H1 (cell line): ENCODE measurements at regions not wholly inside any gene's neighbourhood (a gene's known extent, or its start where the extent isn't known, plus 50 kb on each side); places are given as distances from the start of the nearest gene placed in this dataset.

Experiments
- CTCF ChIA-PET: fragments of 300-600 bp; sonication (Branson Sonifier 250); formaldehyde crosslinking; loops from one replicate; lab custom pipeline; 2021; ENCODE audit not compliant: partially characterized antibody; lab: Charles Lee
- POLR2A ChIA-PET: fragments of 300-600 bp; sonication (Branson Sonifier 250); formaldehyde crosslinking; loops from one replicate; lab custom pipeline; 2021; ENCODE audit warnings: inconsistent platforms; ENCODE audit not compliant: partially characterized antibody; lab: Charles Lee
- DNase-seq, 2 experiments: peaks; one replicate each; pipeline versions ENCODE4 v3.0.0 to v3.0.0-alpha.2; 2010 to 2022; ENCODE audit warnings: low spot score in 2 of 2, low read depth in 1 of 2, mixed read lengths in 1 of 2
- FAIRE-seq: peaks from 2 replicates; lab custom pipeline; 2011; peaks lifted over from hg19 to GRCh38; lab: Jason Lieb, UNC
- H2AFZ ChIP-seq: 2 replicates; pipeline ENCODE4 v1.8.1; 2012; ENCODE audit warnings: low read length, inconsistent platforms
- H2AK5ac ChIP-seq: 2 replicates; pipeline ENCODE4 v1.6.1; 2013; ENCODE audit warnings: low read depth, low read length
- H2BK120ac ChIP-seq: replicated peaks from 2 replicates; pipeline ENCODE3; 2013; ENCODE audit warnings: low read depth, low read length, inconsistent platforms
- H2BK12ac ChIP-seq: 2 replicates; pipeline ENCODE4 v1.6.1; 2013; ENCODE audit warnings: low read depth, low read length
- H2BK15ac ChIP-seq: 2 replicates; pipeline ENCODE4 v1.6.1; 2013; ENCODE audit warnings: low read length
- H2BK20ac ChIP-seq: 2 replicates; pipeline ENCODE4 v1.6.1; 2013; ENCODE audit warnings: low read length
- H2BK5ac ChIP-seq: 2 replicates; pipeline ENCODE4 v1.6.1; 2013; ENCODE audit warnings: low read depth, low read length
- H3K14ac ChIP-seq: 2 replicates; pipeline ENCODE4 v1.6.1; 2013; ENCODE audit warnings: inconsistent platforms; ENCODE audit not compliant: insufficient read length
- H3K18ac ChIP-seq: 2 replicates; pipeline ENCODE4 v1.6.1; 2013; ENCODE audit warnings: low read length; ENCODE audit errors: extremely low read depth
- H3K23ac ChIP-seq: 2 replicates; pipeline ENCODE4 v1.6.1; 2013; ENCODE audit warnings: inconsistent platforms; ENCODE audit not compliant: insufficient read length
- H3K23me2 ChIP-seq: 2 replicates; pipeline ENCODE4 v1.6.1; 2013; ENCODE audit warnings: low read depth, low read length
- H3K27ac ChIP-seq: 2 replicates; pipeline ENCODE4 v1.6.1; 2011; ENCODE audit warnings: low read depth, low read length, inconsistent platforms
- H3K27me3 ChIP-seq, 4 experiments: replicated peaks in 1 of 4; 1 replicate in 1 of 4; 2 replicates in 3 of 4; pipeline versions ENCODE4 v1.6.1 to v1.8.1; 2011 to 2013; ENCODE audit warnings: low read length in 3 of 4, mild to moderate bottlenecking in 3 of 4, inconsistent platforms in 2 of 4, mixed read lengths in 2 of 4, moderate library complexity in 1 of 4; ENCODE audit not compliant: control insufficient read depth in 3 of 4, insufficient read depth in 3 of 4; ENCODE audit errors: extremely low read depth in 1 of 4
- H3K36me3 ChIP-seq, 4 experiments: 2 replicates each; pipeline versions ENCODE4 v1.6.1 to v1.8.1; 2011 to 2013; ENCODE audit warnings: mild to moderate bottlenecking in 4 of 4, low read length in 3 of 4, moderate library complexity in 2 of 4, control low read depth in 1 of 4, inconsistent platforms in 1 of 4; ENCODE audit not compliant: insufficient read depth in 4 of 4, control insufficient read depth in 2 of 4
- H3K4ac ChIP-seq: replicated peaks from 2 replicates; pipeline ENCODE3; 2013; ENCODE audit warnings: low read length, low read depth, mixed read lengths, inconsistent platforms; ENCODE audit not compliant: insufficient read length
- H3K4me1 ChIP-seq, 4 experiments: replicated peaks in 1 of 4; 1 replicate in 1 of 4; 2 replicates in 3 of 4; pipeline versions ENCODE4 v1.6.1 to v1.8.1; 2011 to 2013; ENCODE audit warnings: low read length in 3 of 4, inconsistent platforms in 2 of 4, mixed read lengths in 1 of 4; ENCODE audit not compliant: insufficient read depth in 4 of 4, control insufficient read depth in 3 of 4
- H3K4me2 ChIP-seq, 2 experiments: 2 replicates each; pipeline versions ENCODE4 v1.6.1 to v1.8.1; 2011 to 2013; ENCODE audit warnings: low read depth in 2 of 2, low read length in 2 of 2, control low read depth in 1 of 2, inconsistent platforms in 1 of 2, mild to moderate bottlenecking in 1 of 2; ENCODE audit not compliant: insufficient read depth in 1 of 2
- H3K4me3 ChIP-seq, 4 experiments: fragments of 200-600, 300-600 bp in 1 of 4; sonication (generic), shearing (Covaris generic), sonication (Bioruptor Twin) in 1 of 4; 2 replicates each; pipeline versions ENCODE4 v1.5.1 to v1.8.1; 2011 to 2016; ENCODE audit warnings: low read length in 4 of 4, low read depth in 3 of 4, control low read depth in 2 of 4, inconsistent platforms in 2 of 4, mild to moderate bottlenecking in 2 of 4, mixed read lengths in 1 of 4, moderate library complexity in 1 of 4; ENCODE audit not compliant: insufficient read depth in 2 of 4; ENCODE audit errors: extremely low read depth in 1 of 4
- H3K56ac ChIP-seq: replicated peaks from 2 replicates; pipeline ENCODE3; 2013; ENCODE audit warnings: low read depth, mild to moderate bottlenecking, mixed read lengths, low read length, inconsistent platforms; ENCODE audit not compliant: insufficient read length
- H3K79me1 ChIP-seq: 2 replicates; pipeline ENCODE4 v1.6.1; 2013; ENCODE audit warnings: low read depth, low read length, control low read depth
- H3K79me2 ChIP-seq, 2 experiments: 2 replicates each; pipeline versions ENCODE4 v1.6.1 to v1.8.1; 2012 to 2013; ENCODE audit warnings: low read length in 2 of 2, mild to moderate bottlenecking in 2 of 2, inconsistent platforms in 1 of 2; ENCODE audit not compliant: insufficient read depth in 2 of 2, control insufficient read depth in 1 of 2
- H3K9ac ChIP-seq, 4 experiments: replicated peaks in 1 of 4; 1 replicate in 1 of 4; 2 replicates in 3 of 4; pipeline versions ENCODE4 v1.6.1 to v1.8.1; 2011 to 2013; ENCODE audit warnings: low read depth in 3 of 4, low read length in 3 of 4, control low read depth in 2 of 4, mild to moderate bottlenecking in 2 of 4, moderate library complexity in 2 of 4, inconsistent platforms in 1 of 4; ENCODE audit errors: extremely low read depth in 1 of 4
- H3K9me3 ChIP-seq, 2 experiments: 2 replicates each; pipeline versions ENCODE4 v1.6.1 to v1.8.1; 2012 to 2013; ENCODE audit warnings: mild to moderate bottlenecking in 2 of 2, moderate library complexity in 2 of 2, control low read depth in 1 of 2, inconsistent platforms in 1 of 2, low read depth in 1 of 2, low read length in 1 of 2, mixed read lengths in 1 of 2; ENCODE audit not compliant: insufficient read depth in 2 of 2
- H4K20me1 ChIP-seq, 2 experiments: replicated peaks in 1 of 2; 2 replicates each; pipeline versions ENCODE3 to v1.8.1; 2011 to 2013; ENCODE audit warnings: inconsistent platforms in 2 of 2, low read length in 2 of 2, mild to moderate bottlenecking in 1 of 2; ENCODE audit not compliant: insufficient read depth in 2 of 2, control insufficient read depth in 1 of 2
- H4K5ac ChIP-seq: 2 replicates; pipeline ENCODE4 v1.6.1; 2013; ENCODE audit warnings: low read length, low read depth, mixed read lengths, inconsistent platforms; ENCODE audit not compliant: insufficient read length
- H4K8ac ChIP-seq: 2 replicates; pipeline ENCODE4 v1.8.0; 2013; ENCODE audit warnings: mild to moderate bottlenecking, moderate library complexity, low read length, inconsistent platforms; ENCODE audit not compliant: insufficient read depth; ENCODE audit errors: extremely low read depth
- H4K91ac ChIP-seq: replicated peaks from 2 replicates; pipeline ENCODE3; 2013; ENCODE audit warnings: low read length, mixed read lengths, inconsistent platforms; ENCODE audit not compliant: insufficient read length
- CBX8 ChIP-seq: fragments of 300-800, 300-1000 bp; sonication (generic); IDR thresholded peaks from 2 replicates; pipeline ENCODE4 v1.7.1; 2016; ENCODE audit warnings: low read depth, low read length, borderline replicate concordance
- EGR1 ChIP-seq: IDR thresholded peaks from 2 replicates; pipeline ENCODE4 v1.6.1; 2011; ENCODE audit warnings: low read depth, low read length, borderline replicate concordance
- HDAC2 ChIP-seq, 2 experiments: fragments of 300-600 bp in 1 of 2; sonication (generic) in 1 of 2; IDR thresholded peaks; 2 replicates each; pipeline ENCODE4 v1.6.1; 2011 to 2012; ENCODE audit warnings: low read depth in 2 of 2, low read length in 2 of 2, mild to moderate bottlenecking in 2 of 2, moderate library complexity in 2 of 2, borderline replicate concordance in 1 of 2, inconsistent platforms in 1 of 2
- RAD21 ChIP-seq, 2 experiments: IDR thresholded peaks in 1 of 2; conservative IDR thresholded peaks in 1 of 2; 2 replicates each; pipeline ENCODE4 v1.6.1; 2011; ENCODE audit warnings: low read depth in 2 of 2, low read length in 2 of 2, improper control_type of control experiment in 1 of 2, inconsistent platforms in 1 of 2, mild to moderate bottlenecking in 1 of 2, moderate library complexity in 1 of 2
- TCF12 ChIP-seq: IDR thresholded peaks from 2 replicates; pipeline ENCODE4 v1.6.1; 2011; ENCODE audit warnings: low read depth, mild to moderate bottlenecking, low read length
- WGBS, 2 experiments: shearing (Covaris generic) in 1 of 2; methylation state at CpG; one replicate each; pipeline versions ENCODE4 v1.1.6 to v1.1.7; 2013 to 2015; ENCODE audit warnings: low lambda C conversion rate in 2 of 2, mixed read lengths in 2 of 2, inconsistent platforms in 1 of 2, low coverage in 1 of 2, missing lambda C conversion rate in 1 of 2; ENCODE audit not compliant: insufficient replicate concordance in 2 of 2, insufficient coverage in 1 of 2, insufficient read length in 1 of 2; ENCODE audit errors: extremely low coverage in 1 of 2, missing lambda C conversion rate in 1 of 2; 5-methylcytosine and 5-hydroxymethylcytosine counted together

DNA sequence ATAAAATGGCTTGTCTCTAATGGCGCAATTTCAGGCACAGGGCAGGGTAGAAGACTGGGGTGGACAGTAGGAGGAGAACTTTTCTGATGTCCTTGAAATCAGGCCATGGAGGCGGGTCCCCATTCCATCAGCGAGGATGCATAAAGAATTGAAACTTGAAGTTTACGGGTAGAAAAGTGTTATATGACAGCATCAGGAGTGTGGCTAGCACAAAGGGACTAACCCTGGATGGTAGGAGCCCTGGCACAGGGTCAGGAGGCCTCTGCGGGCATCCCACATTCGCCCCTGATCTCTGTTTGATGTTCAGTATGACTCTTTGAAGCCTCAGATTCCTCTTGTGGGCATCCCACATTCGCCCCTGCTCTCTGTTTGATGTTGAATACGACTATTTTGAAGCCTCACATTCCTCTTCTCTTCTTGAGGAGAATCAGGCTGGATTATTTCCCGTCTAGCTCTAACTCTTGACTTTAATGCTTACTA lies 94.8 kb upstream of the ADRA1B start:
- no peak overlapping the region for H2BK15ac ChIP-seq
- H4K5ac ChIP-seq: no peak overlapping the region
- no peak overlapping the region for H2AK5ac ChIP-seq
- no peak overlapping the region for H3K4me3 ChIP-seq
- H3K27ac ChIP-seq: no peak overlapping the region
- ChIA-PET POLR2A (no interaction called here), CTCF (interaction anchor here (1.5 kb wide), 1 partner anchor 12 kb away, joined by 6 read pairs; no protein-coding TSS in a partner anchor)
- H4K20me1 ChIP-seq: no peaks in the 10 kb centered on the region
- H3K4me2 ChIP-seq: no peak overlapping the region
- DNase-seq (no peak), FAIRE-seq (no peak)
- no peak overlapping the region for H3K9ac ChIP-seq
- no peak overlapping the region for H3K23ac ChIP-seq
- H3K14ac ChIP-seq: no peak overlapping the region
- H2BK5ac ChIP-seq: no peak overlapping the region
- no peak overlapping the region for H3K4ac ChIP-seq
- no peaks in the 10 kb centered on the region for H3K79me1 ChIP-seq
- no peak overlapping the region for H2BK12ac ChIP-seq
- H4K8ac ChIP-seq: no peak overlapping the region
- H2BK20ac ChIP-seq: no peak overlapping the region
- no peaks in the 10 kb centered on the region for H3K36me3 ChIP-seq
- H3K27me3 ChIP-seq: no peaks in the 10 kb centered on the region
- no peak overlapping the region for H3K56ac ChIP-seq
- H3K4me1 ChIP-seq: 0 out of 7 replicates have a peak, but pooled peaks cover 0 to 2% (median 0%) of the 10 kb centered on the region in 4 experiments
- H3K79me2 ChIP-seq: no peaks in the 10 kb centered on the region
- H3K9me3 ChIP-seq: no peaks in the 10 kb centered on the region
- 84% methylated on average over 9 of the region's 9 CpGs; no CpG with 5 or more reads in 1 of the 2 experiments for WGBS, 2 experiments
- no peak overlapping the region for H2BK120ac ChIP-seq
- H3K23me2 ChIP-seq: no peaks in the 10 kb centered on the region
- H2AFZ ChIP-seq: no peak overlapping the region
- H3K18ac ChIP-seq: no peak overlapping the region
- TF ChIP-seq TCF12 (no peak), CBX8 (no peak), EGR1 (no peak), HDAC2 (IDR thresholded peaks at IDR 0.05; ENCODE audit: borderline replicate concordance in 1 of 2, low read depth in 2 of 2, low read length in 2 of 2) (no peak), RAD21 (IDR thresholded peaks at IDR 0.05 in 1 of 2, conservative IDR thresholded peaks at IDR 0.05 in 1 of 2; ENCODE audit: low read depth in 2 of 2, low read length in 2 of 2) (no peak)
- no peak overlapping the region for H4K91ac ChIP-seq
